NCI-H345 (cell line): ENCODE measurements at regions not wholly inside any gene's neighbourhood (a gene's known extent, or its start where the extent isn't known, plus 50 kb on each side); places are given as distances from the start of the nearest gene placed in this dataset.
"Not testable (repeated sequence)": the region's sequence is repeated elsewhere in the genome, so short reads cannot be mapped to it uniquely, and the experiment has no call there.

Experiments used
- DNase-seq: peaks from one replicate; lab custom pipeline; 2025; lab: John Stamatoyannopoulos, UW

DNA sequence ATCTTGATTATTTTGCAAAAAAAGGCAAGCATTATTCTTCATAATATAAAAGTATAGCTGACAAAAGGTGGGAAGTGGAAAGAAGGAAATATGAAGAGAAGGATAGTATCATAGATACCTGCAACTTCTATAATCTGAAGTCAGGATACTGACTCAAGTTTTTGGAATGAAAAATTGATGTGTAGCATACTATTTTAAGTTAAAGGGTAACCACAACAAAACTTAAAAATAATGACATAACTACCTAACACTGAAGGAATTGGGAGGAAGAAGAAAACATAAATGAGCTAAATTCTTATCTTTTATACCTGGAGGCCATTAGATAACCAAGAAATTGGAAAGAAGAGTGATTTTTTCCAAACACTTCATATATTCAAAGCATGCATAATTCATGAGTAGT is 51.8 kb upstream of the TLE1 start:
- DNase-seq: no peak

DNA sequence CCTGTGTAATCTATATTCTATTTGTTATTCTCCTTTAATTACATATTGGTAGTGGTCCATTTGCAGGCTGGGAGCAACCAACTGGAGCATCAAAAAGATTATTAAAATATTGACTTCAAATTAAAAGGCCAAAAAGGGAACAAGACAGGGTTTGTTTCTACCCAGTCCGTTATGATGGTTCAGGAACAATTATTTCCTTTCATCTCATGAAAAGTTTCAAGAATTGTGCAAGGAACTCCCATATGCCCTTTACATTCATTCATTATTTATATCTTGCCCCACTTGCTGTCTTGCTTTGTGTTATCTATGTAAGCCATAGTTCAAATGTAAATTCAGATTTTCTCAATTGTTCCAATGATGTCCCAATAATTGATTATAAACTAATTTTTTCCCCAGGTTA is 58.7 kb upstream of the TLE1 start:
- no peak for DNase-seq

DNA sequence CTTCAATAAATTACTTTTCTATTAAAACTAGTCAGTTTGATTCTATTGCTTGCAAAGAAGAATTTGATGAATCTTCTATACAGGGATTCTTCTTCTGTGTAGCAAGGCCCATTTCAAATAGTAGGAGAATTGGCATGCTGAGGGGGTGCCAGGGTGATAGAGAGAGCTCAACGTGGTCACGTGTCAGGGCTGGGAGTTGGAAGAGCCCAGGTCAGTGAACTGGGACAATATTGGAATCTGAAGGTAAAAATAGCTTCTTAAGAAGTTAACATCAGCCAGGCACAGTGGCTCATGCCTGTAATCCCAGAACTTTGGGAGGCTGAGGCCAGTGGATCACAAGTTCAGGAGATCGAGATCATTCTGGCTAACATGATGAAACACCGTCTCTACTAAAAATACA is 64.1 kb upstream of the TLE1 start:
- DNase-seq: no peak

GRCh38 chr9:81754245-81754644 is 64.9 kb upstream of the TLE1 start:
- no peak for DNase-seq

DNA sequence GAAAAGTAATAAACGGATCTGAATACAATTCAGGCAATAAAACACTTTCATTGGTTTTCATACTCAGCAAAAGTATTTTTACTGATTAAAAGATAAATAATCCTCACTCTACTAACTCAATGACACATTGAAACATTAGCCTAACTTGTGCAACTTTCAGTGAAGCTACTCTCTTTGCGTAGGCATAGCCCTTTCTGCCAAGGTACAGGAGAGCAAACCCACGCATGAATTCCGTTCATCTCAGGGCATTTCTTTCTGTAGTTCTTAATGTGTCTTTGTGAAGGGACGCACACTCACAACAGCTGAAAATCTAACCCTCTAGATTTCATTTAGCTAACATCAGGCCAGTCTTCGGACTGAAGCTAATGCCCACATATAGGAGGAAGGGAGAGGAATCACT is 66.4 kb upstream of the TLE1 start:
- no peak for DNase-seq

DNA sequence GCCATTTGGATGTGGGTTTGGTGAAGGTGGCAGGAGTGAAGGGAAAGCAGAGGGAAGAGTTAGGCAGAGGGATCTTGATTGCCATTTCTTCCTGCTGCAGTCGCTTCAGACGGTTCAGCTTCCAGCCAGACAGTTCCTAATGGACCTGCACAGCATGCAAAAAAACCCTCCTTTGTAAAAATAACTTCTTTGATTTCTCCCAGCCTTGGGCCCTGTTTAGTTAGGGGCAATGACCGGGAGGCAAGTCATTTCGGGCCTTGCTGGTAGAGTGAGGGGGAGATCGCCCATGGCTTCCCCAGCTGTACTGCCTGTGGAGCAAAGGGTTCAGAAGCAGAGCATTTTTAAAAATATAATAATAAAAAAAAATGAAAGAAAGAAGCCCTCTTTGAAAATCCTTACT is 67.2 kb upstream of the TLE1 start:
- DNase-seq: no peak

- DNase-seq: no peak
These were observed 68.9 kb upstream of the TLE1 start for GRCh38 chr9:81758123-81758797.

- no peak for DNase-seq
These were observed 70.4 kb upstream of the TLE1 start for GRCh38 chr9:81759680-81760215.

GRCh38 chr9:81767921-81768320 is 78.6 kb upstream of the TLE1 start:
- no peak for DNase-seq

GRCh38 chr9:81771571-81771970 is 82.2 kb upstream of the TLE1 start:
- DNase-seq: no peak

DNA sequence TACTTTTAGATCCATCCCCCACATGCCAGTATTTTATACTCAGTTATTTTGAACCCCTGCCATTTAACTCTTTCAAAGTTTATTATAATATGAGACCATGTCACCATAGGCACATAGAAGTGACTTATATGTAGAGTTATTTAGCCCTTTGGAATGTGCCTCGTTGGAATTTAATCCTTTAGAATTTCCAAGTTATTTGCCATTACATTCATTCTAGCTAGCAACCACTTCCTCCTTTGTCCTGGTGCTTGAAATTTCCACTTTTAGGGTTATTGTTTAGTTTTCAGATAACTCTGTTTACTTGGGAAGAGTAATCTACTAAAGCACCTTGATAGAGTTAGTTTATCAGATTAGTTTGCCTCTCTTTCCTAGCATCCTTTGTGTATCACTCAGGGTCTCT is 82.8 kb upstream of the TLE1 start:
- no peak for DNase-seq

DNA sequence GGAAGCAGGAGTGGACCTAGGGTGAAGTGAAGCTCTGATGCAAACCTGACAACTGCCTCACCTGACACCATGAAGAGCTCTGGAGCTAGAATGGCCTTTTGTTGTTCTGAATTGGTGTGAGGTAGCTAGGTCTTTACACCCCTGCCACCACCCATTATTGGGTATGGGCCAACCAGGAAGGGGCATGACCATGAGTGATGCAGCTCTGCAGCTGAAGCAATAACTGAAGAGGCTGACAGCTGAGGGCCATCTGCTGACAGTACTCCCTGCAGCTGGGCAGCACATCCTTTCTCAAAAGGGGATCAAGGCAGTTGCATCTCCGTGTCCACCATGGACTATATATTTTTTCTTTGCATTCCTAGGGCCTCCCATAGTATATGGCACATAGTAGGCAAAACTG is 87.0 kb upstream of the TLE1 start:
- DNase-seq: peak; percentile 29

GRCh38 chr9:81776834-81777233 is 87.5 kb upstream of the TLE1 start:
- DNase-seq: no peak

GRCh38 chr9:81777482-81777881 is 88.1 kb upstream of the TLE1 start:
- DNase-seq: no peak

DNA sequence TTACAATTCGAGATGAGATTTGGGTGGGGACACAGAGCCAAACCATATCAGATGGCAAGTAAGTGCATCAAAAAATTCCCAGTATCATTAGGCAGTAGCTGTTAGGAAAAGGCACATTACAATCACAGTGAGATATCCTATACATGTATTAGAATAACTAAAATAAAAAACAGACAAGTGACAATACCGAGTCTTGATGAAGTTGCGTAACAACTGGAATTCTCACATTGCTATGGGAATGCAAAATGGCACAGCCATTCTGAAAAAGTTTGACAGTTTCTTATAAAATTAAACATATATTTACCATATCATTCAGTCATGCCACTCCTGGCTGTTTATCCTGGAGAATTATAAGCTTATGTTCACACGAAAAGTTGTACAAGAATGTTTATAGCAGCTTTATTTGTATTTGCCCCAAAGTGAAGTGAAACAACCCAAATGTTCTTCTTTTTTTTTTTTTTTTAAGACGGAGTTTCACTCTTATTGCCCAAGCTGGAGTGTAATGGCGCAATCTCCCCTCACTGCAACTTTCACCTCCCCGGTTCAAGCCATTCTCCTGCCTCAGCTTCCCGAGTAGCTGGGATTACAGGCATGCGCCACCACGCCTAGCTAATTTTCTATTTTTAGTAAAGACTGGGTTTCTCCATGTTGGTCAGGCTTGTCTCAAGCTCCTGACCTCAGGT is 93.1 kb upstream of the TLE1 start:
- no peak for DNase-seq

- no peak for DNase-seq
These were observed 98.6 kb upstream of the TLE1 start for GRCh38 chr9:81787747-81788632.

DNA sequence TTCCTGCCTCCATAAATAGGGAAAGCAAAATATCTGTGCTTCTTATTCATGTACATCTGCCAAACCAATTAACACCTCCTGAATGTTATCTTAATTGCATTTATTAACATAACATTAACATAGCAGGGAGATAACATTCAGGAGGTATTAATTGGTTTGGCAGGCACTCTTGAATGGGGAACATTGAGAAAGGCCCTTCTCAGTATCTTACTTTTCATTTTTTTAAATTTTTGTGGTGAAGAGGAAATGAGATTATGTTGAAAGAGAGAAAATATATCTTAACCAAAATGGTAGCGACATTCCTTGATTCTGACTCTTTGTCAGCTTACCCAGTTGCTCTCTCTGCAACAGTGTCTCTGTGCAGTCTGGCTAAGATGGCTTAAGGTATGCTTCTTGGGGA is 100.4 kb upstream of the TLE1 start:
- no peak for DNase-seq

- no peak for DNase-seq
These were observed 100.8 kb upstream of the TLE1 start for GRCh38 chr9:81790166-81790565.

DNA sequence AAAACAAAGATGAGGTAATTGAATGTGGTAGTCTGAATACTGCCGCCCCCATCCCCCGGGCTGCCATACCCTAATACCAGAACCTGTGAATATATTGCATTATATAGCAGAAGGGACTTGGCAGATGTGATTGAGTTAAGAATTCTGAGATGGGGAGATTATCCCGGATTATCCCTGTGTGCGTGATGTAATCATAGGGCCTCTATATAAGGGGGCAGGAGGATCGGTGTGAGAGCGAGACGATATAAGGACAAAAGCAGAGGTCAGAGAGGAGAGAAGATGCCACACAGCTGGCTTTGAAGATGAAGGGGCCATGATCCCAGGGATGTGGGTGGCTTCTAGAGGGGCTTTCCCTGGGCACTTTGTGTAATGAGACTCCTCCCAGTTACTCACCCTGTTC is 101.7 kb upstream of the TLE1 start:
- no peak for DNase-seq

DNA sequence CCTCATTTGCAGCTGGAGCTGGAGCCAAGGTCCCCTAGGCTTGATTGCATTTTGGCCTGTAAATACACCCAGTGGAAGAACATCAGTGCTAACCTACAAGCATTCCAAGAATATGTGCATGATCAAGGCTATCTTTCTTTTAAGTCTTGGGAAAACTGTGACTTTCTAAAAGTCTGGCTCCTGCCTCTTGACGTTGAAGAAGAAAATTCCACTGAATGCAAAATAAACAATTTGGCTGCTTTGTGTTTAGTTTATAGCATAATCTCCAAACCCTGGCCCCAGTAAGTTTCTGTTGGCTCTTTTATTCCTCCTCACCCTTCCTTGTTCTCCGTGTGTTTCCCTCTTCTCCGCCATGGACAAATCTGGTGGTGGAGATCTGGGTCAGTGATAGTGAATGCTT is 109.3 kb upstream of the TLE1 start:
- no peak for DNase-seq

GRCh38 chr9:81801190-81801589 is 111.8 kb upstream of the TLE1 start:
- DNase-seq: no peak

- no peak for DNase-seq
These were observed 115.0 kb upstream of the TLE1 start for GRCh38 chr9:81804306-81804705.

DNA sequence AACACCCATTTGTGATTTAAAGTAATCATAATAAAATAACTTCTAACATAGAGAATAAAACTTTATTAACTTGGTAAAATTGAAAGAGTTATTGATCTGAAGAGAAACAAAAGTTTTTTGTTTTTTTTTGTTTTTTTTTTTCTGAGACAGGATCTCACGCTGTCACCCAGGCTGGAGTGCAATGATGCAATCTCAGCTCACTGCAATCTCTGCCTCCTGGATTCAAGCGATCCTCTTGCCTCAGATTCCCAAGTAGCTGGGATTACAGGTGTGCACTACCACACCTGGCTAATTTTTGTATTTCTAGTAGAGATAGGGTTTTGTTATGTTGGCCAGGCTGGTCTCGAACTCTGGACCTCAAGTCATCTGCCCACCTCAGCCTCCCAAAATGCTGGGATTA is 116.5 kb upstream of the SPATA31D4 start:
- DNase-seq: not testable (repeated sequence)
